GM11168 (cell line): ENCODE measurements at regions not wholly inside any gene's neighbourhood (a gene's known extent, or its start where the extent isn't known, plus 50 kb on each side); places are given as distances from the start of the nearest gene placed in this dataset.
"Not testable (repeated sequence)": the region's sequence is repeated elsewhere in the genome, so short reads cannot be mapped to it uniquely, and the experiment has no call there.

Experiments
- in situ Hi-C: fragments of 300-500 bp; cut with MboI; formaldehyde crosslinking; loops from one replicate; pipeline ENCODE4 v1.12.0; 2022; ENCODE audit warnings: low sequenced_read_pairs; ENCODE audit not compliant: unreplicated experiment

DNA sequence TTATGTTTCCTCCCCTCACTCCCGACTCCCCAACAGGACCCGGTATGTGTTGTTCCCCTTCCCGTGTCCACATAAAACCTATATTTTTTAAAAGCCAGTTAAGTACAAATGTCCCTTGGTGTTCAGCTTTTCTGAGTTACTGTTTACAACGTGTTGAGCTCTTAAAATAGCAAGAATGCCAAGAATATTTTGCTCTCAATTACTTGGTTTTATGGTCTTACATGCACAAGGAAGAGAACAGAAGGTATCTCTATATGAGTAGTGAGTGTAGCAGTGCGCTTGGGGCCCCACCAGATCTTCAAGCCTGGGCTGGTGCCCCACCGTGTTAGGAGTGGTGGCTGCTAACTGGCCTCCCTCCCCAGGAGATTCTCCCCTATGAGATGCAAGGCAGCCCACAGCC, 75.3 kb downstream of the RIN2 start:
- in situ Hi-C loops, result no loop called here

DNA sequence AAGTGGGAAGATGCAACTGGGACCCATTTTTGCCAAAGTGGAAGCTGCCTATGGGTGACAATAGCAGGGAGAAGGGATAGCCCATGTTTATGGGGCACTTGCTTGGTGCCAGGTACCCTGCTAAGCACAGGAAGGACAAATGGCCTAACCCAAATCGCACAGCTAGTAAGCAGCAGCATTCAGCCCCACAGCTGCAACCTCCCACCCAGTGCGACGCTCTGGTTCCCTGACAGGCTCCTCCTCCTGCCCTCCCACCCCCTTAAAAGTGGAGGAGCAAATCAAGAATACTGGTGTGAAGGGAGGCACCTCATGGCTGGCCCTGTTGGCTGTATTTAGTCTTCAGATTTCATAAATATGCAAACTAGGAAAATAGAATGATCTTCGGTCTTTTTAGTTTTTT, 76.2 kb downstream of the RIN2 start:
- in situ Hi-C loops, result no loop called here

DNA sequence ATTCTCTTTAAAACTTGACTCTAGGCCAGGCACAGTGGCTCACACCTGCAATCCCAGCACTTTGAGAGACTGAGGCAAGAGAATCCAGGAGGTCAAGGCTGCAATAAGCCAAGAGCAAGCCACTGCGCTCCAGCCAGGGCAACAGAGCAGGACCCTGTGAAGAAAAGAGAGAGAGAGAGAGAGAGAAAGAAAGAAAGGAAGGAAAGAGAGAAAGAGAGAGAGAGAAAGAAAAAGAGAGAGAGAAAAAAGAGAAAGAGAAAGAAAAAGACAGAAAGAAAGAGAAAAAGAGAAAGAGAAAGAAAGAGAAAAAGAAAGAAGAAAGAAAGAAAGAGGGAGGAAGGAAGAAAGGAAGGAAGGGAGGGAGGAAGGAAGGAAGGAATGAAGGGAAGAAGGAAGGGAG, 76.7 kb downstream of the RIN2 start:
- in situ Hi-C loops, result no loop called here

DNA sequence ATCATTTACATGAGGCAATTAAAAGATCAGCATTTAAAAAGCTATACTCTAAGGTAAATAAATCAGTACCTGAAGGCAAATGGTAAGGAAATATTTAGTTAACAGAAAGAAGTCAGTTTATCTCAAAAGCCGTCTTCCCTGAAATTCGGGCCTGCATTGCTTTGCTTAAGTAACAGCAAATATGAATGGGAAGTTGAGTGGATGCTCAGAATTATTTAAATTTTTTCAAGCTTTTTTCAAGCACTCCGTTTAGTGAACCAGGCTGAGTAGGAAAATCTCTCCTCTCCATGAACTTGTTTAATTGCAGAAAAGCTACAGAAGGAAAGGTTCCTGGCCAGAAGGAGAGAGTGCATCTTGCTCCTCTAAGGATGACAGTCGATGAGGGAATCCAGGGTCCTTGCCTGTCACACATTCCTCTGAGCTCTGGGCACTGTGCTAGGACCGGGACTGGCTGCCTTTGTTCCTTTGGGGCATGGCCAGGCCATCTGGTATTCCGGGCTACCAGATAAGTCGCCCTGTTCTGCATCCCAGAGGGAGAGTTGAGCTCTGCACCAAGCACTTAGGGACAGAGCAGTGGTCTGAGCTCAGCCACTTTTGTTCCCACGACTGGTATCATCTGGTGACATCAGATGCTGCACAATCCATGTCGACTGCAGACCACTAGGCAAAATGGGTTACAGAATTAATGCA, 77.6 kb downstream of the RIN2 start:
- in situ Hi-C loops, result no loop called here

DNA sequence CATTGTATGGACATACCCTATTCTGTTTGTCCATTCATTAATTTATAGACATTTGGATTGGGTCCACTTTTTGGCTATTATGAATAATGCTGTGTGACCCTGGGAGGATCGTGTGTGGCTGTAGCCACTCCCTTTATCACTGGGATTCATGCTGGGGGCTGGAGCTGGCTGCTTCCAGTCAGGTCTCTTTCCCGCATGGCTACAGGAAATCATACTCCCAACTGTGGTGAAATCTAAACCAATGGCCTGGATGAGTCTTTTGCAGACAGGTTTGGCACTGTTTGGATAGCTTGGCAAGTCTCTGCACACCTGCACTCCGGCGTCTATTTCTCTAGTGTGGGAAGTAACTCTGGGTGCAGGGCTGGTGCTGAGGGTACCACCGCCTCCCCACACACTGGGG, 80.4 kb downstream of the RIN2 start:
- in situ Hi-C loops, result no loop called here

DNA sequence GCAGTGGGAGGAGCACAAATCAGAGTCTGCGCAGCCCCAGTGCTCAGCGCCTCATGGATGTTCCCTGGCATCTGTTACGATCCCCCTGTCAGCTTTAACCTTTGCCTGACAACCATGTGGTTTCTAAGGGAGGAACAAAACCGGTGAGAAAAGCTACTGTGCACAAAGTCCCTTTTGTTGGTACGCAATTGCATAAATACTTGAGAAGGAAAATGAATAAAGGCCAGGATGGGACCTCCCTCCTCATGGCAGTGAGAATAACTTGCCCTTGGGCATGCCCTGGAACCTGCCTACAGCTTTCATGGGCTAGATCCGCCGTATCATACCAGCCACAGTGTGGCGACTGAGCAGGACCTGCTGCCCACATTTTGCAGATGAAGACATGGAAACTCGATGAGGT, 81.0 kb downstream of the RIN2 start:
- in situ Hi-C loops, result no loop called here

DNA sequence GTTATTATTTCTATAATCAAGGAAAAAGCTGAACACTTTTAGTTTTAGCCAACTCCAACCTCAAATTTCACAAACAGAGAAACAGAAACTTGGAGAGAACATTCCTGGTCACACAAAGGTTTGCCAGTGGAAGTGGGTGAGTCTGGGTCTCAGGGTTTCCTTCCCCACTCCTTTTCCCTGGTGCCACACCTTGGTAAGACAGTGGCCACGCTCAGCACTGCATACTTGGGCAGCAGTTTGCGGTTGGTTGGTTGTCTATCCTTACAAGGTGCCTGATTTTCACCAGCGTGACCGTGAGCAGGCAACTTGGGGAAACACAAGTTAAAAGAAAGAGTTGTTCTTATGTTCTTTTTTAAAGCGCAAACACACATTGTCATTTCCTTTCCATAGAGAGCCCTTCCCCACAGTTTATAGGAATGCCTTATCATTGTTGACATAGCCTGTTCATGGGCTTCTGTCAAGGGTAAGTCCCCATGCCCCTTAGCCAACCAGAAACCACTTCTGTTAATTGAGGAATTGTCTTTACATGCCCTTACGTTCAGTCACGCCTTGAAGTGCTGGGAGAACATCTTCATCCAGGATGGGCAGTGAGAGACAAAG, 82.2 kb downstream of the RIN2 start:
- in situ Hi-C loops, result no loop called here

DNA sequence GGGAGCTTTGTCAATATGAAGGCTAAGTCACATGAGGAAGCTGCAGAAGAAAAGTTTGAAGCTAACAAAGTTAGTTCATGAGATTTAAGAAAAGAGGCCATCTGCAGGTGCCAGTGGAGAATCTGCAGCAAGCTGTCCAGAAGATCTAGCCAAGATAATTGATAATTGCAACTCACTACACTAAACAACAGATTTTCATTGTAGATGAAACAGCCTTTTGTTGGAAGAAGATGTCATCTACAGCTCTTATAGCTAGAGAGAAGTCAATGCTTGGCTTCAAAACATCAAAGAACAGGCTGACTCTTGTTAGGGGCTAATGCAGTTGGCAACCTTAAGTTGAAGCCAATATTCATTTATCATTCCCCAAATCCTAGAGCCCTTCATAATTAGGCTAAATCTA, 83.7 kb downstream of the RIN2 start:
- in situ Hi-C loops, result no loop called here

DNA sequence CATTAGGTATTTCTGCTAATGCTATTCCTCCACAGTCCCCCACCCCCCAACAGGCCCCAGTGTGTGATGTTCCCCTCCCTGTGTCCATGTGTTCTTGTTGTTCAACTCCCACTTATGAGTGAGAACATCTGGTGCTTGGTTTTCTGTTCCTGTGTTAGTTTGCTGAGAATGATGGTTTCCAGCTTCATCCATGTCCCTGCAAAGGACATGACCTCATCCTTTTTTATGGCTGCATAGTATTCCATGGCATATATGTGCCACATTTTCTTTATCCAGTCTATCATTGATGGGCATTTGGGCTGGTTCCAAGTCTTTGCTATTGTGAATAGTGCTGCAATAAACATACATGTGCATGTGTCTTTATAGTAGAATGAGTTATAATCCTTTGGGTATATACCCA, 86.8 kb downstream of the RIN2 start:
- in situ Hi-C loops, result not testable (repeated sequence)

DNA sequence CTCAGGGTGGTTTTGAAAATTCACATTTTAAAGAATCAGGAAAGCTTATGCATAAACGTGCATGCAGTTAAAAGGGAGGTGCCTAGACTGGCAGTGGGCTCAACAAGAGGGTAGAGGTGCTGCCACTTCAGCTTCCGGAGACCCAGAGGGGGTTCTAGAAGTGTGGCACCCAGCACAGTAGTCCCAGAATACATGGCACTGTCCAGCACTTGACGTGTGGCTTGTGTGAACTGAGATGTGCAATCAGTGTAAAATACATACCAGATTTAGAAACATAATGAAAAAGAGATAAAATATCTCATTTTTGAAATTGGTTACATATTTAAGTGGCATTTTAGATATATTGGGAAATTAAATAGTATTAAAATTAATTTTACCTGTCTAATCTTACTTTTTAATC, 89.3 kb downstream of the RIN2 start:
- in situ Hi-C loops, result no loop called here

DNA sequence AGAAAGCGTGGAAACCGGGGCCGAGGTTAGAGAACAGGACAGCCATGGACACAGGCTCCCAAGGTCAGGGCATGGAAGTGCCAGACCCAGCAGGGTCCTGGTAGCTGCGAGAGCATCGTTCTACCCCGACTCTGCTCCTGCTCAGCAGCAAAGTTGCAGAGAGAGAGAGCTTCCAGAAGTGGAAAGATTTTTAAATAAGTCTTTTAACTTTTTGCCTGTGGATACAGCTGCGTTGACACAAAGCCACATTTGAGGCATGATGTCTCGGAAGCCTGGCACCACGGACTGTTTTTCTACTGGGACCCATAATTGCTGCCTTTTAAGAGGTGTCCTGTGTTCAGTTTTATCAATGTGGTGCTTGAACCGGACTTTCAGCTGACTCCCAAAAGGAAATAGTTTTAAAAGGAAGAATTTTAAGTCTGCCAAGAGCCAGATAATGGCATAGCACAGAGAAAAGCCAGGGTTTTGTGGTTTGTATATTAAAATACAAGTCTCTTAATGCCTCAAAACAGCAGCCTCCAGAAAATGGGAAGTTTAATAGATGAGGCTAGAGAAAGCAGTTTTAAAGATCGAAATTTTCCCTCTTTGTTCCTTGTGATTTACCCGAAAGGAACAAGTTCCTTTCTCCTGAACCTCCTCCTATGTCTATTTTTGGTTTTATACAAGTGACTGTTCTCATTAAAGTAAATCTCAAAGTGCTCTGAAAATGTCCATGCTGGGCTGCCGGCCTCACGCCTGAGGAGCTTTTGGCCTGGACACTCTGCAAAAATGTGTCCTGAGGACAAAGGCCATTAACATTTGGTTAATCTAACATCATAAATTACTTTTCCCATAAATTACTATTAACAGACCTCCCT, 91.5 kb downstream of the RIN2 start:
- in situ Hi-C loops, result no loop called here

DNA sequence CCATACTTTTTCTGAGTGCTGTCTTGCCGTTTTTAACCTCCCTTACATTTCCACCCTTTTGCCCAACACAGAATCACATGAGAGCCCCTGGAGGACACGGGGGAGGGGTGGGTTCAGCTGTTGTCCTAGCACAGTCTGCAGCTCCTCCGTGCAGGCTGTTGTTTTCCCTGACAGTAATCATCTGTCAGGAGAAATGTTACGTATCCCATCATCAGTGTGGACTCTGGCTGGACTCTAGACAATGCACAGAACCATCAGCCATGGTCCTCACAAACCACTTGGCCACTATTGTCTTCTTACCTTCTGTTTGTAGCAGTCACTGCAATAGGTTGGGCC, 92.1 kb downstream of the RIN2 start:
- in situ Hi-C loops, result no loop called here

DNA sequence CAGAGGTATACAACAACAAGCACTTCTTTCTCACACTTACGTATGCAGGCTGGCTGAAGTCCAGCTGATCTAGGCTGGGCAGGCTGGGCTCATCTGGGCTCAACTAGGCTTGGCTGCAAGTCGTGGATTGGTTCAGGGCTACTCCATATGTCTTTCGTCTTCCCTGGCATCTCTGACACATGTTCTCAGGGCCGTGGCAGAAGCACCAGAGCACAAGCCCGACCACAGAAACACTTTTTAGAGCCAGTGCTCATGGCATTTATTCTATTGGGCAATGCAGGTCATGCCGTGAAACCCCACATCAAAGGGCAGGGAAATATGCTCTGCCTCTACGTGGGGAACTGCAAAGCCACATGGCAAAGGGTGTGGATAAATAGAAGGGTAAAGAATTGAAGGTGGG, 93.8 kb downstream of the RIN2 start:
- in situ Hi-C loops, result no loop called here

DNA sequence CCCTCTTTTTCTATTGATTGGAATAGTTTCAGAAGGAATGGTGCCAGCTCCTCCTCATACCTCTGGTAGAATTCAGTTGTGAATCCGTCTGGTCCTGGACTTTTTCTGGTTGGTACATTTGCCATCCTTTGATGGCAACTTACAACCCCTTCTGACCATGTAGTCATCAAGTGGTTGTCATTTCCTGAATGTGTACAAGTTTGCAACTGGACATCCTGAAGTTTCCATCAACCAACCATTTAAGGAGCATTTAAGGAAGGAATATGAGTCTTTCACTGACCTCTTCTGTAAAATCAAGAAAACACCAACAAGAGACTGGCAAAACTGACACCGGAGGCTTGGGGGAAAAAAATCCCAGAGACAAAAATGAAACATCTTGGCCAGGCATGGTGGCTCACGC, 97.4 kb downstream of the RIN2 start:
- in situ Hi-C loops, result no loop called here

DNA sequence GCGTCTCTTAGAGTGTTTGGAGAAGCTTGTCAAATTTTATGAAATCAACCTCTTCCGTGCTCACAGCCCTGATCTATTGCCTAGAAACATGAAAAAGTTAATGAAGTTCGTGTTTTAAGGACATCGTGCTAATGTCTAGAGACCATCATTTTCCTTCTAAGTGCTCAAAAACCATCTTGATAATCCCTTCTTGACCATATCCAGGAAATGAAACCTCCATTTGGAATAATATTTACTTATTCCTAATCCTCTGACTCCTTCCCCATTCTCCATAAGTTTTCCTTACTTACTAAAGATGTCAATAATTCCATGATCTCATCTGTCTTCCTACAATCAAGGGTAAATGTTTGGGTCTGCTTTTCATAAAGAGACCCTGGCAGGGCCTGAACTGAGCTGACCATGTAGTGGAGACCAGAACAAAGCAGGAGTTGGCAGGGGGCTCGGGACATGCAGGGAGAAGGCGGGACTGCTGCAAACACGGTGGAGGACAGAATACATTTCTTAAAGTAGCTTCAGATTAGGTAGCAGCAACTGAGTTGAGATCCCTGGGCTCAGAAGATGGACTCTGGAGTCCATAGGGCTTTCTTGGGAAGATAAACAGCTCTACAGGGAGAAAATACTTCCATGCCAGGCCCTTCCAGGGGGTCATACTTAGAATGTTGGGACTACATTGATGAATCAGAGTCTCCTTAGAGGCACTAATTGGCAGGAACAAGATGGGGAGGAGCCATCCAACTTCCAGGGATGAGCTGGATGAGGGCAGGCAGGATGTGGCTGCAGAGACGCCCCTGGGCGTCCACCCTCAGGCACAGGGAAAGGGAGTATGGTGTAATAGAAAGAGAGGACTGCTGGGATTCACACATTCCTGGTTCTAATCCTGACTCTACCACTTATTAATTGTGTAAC, 100.7 kb downstream of the RIN2 start:
- in situ Hi-C loops, result no loop called here

DNA sequence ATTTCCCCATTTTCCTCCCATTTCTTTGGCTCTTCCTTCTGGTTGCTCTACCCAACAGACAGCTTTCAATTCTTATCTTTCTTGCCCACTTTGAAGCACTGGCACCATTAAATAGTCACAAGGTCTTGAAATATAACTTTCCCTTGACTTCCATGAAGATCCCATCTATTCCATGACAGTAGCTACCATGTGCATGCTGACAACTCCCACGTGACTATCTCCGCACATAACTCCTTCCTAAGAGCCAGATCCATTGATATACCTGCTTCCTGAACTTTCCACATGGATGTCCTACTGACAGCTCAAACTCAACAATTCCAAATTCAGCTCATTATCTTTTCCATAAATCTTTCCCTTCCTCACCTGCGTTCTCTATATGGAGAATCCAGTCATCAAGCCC, 101.4 kb downstream of the RIN2 start:
- in situ Hi-C loops, result no loop called here

DNA sequence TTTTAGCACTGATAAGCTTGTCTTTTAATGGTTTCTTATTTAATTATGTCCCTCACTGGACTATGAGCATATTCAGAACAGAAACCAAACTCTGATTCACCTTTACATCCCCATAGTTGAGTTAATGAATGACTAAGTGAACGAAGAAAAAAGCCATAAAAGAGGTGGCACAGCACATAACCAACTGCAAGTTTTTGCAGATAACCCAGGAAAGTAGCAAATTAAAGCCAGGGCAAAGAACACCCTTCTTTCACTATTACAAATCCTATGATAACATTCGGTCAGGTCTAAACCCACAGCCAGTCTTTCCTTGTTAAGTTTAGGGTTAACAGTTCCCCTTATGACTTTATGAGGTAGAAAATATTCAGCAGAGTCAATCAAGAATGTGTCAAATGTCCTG, 102.7 kb downstream of the RIN2 start:
- in situ Hi-C loops, result no loop called here

DNA sequence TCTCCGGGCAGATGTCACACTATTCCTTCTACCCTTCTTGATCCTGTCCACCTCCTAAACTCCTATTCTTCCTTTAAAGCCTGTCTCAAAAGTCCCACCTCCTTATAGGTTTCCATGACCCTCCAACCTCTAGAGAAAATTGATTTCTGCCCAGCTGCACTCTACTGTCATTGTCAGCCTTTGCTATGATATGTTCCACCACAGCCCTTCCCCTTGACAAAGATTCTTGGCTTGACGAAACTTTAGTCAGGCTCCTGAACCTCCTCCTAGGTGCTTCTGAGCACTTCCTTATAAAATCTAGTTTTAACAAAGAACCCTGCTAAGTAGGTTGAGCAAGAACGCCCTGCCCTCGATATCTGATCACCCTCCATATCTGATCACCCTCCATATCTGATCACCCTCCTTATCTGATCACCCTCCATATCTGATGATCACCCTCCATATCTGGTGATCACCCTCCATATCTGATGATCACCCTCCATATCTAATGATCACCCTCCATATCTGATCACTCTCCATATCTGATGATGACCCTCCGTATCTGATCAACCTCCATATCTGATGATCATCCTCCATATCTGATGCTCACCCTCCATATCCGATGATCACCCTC, 103.2 kb downstream of the RIN2 start:
- in situ Hi-C loops, result no loop called here

DNA sequence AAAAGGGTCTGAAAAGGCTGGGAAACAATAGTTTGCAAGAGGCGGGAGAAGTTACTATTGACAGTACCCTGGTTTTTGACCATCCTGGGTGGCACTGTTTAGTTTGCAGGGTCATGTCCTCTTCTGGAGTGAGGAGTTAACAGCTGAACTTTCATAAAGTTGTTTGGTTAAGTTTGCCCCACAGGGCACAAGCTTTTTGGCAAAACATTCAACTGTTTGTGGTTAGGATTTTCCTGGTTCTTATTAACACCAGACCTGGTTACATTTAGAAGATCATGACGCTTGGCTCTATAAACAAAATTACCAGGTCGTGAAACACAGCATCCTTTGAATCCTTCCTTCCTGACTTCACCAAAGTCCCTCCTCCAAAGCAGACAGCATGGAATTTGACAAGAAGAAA, 106.1 kb downstream of the RIN2 start:
- in situ Hi-C loops, result no loop called here

DNA sequence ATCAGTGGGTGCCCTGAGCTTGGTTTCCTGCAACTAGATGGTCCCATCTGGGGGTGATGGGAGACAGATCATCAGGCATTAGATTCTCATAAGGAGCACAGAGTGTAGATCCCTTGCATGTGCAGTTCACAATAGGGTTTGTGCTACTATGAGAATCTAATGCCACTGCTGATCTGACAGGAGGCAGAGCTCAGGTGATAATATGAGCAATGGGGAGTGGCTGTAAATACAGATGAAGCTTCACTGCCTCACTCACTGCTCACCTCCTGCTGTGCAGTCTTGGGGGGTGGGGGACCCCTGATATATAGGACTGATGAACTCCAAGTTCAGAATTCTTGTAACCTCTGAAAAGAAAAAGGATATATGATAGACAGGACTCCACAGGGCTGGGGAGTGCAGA, 108.0 kb downstream of the RIN2 start:
- in situ Hi-C loops, result no loop called here
